Urinary bladder (tissue), 3 donors: ENCODE measurements at regions not wholly inside any gene's neighbourhood (a gene's known extent, or its start where the extent isn't known, plus 50 kb on each side); places are given as distances from the start of the nearest gene placed in this dataset.

Source experiments
- DNase-seq: peaks from one replicate; pipeline ENCODE4 v3.0.0-alpha.2; 2015; ENCODE audit errors: extremely low spot score
- H3K27ac ChIP-seq: one replicate; pipeline ENCODE4 v1.5.1; 2013; ENCODE audit warnings: low read depth, mild to moderate bottlenecking, moderate library complexity
- H3K36me3 ChIP-seq: one replicate; pipeline ENCODE4 v1.6.1; 2013; ENCODE audit warnings: mild to moderate bottlenecking, moderate library complexity; ENCODE audit not compliant: insufficient read depth
- H3K4me1 ChIP-seq: one replicate; pipeline ENCODE4 v1.6.1; 2013; ENCODE audit warnings: mild to moderate bottlenecking, moderate library complexity; ENCODE audit not compliant: insufficient read depth
- H3K4me3 ChIP-seq: one replicate; pipeline ENCODE4 v1.5.1; 2013; ENCODE audit warnings: low read depth, low read length
- WGBS: extraction: QIAGEN DNeasy Blood & Tissue Kit; methylation state at CpG from one replicate; pipeline ENCODE4 v1.1.7; 2013; 5-methylcytosine and 5-hydroxymethylcytosine counted together
- donor health status: healthy with polysubstance abuse.
- donor health status: healthy.

DNA sequence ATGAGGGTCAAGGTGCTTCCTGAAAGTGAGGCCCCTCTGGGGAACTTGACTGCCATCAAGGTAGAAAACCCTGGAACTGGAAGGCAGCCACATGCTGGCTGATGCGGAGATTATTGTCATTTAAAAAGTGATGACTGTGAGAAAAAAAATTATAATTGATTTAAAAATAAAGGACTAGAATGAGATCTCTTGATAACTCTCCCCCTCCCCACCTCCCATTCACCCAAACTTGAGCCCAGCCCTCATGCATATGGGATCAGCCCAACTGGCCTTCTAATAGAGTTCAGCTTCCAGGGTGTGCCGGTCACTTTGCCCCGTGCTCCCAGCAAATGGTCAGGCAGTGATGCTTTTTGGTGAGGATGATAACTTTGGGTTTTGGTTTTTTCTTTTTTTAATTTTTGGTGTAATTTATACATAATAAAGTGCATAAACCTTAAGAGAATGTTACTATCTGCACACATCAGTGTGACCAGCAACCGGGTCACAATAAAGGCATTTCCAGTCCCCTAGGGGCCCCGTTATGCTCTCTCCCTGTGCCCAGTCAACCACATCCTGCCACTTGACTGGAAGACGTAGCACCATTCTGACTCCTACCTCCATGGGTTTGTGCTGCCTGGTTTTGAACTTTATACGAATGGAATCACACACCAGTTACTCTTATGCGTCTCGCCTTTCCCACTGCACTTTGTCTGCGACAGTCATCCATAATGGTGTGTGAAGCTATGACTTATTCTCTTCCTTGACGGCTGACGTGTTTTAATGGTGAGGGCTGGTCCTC, 187.9 kb downstream of the USP12 start:
- H3K36me3 ChIP-seq: no peaks in the 10 kb centered on the region
- H3K4me3 ChIP-seq: no peak overlapping the region
- H3K27ac ChIP-seq: peak overlapping the region; percentile 59
- no peaks in the 10 kb centered on the region for H3K4me1 ChIP-seq
- DNase-seq: no peak
- 73% methylated on average over 12 of the region's 12 CpGs for WGBS

DNA sequence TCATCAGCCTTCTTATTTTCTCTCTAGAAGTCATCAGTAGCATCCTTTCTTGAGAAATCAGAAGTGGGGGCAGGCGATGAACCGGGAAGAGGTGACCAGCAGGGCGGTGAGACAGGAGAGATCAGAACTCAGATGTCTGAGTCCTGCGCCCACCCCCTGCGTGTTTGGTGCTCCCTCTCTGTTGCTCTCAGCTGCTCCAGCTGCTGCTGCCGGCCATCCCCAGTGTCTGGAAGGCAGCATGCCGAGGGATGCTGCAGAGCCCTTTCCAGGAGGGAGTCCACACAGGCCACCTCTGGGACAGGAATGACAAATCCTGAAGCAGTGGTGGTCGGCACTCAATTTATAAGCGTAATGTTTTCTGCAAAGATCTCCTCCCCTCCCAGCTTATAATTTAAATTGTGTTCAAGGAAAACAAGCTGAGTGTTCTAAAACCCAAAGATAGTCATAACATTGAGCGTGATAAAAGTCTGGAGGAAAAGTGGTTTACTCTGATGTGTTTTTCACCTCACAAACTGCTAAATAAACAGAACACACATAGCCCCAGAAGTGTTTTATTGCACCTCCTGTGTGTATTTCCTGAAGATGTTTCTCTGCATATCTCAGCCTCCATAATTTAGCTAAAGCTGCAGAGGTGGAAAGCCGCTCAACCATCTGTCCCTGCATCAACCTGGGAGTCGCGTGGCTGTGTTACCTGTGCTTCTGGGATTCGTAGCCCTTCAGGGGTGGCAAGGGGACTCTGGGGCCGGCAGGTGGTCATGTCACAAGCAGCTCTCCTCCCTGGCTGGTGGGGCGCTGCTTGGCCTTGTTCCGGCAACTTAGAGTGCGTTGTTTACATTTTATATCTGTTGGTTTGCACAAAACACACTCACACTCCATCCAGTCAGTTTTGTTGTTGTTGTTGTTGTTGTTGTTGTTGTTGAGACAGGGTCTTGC, 191.2 kb downstream of the USP12 start:
- WGBS: 83% methylated on average over 18 of the region's 18 CpGs

DNA sequence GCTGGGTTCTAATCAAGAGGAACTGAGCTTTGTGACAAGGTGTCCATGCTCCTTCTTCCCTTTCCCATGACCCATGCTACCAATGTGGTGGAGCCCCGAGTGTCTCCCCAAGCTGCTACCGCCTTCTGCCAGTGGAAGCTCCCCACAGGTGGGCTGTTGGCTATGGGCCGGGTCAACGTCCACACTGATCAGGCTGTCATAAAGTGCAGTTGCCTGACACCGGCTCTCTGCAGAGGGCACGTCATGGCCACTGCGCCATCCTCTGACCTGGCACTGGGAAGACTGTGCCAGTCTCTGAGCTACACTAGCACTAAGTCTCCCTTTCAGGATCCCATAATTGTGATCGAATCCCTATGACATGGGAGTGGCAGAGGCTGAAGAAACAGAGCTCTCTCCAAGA, 192.3 kb downstream of the USP12 start:
- Histone ChIP-seq H3K4me1 (no peaks in the 10 kb centered on the region), H3K27ac (no peak overlapping the region), H3K4me3 (no peak overlapping the region), H3K36me3 (no peaks in the 10 kb centered on the region)
- no peak for DNase-seq
- 94% methylated on average over 8 of the region's 8 CpGs for WGBS

More for the DNA sequence above, 191.2 kb downstream of the USP12 start:
- H3K36me3 ChIP-seq: no peaks in the 10 kb centered on the region
- no peak overlapping the region for H3K27ac ChIP-seq
- H3K4me1 ChIP-seq: no peaks in the 10 kb centered on the region
- no peak for DNase-seq
- no peak overlapping the region for H3K4me3 ChIP-seq

DNA sequence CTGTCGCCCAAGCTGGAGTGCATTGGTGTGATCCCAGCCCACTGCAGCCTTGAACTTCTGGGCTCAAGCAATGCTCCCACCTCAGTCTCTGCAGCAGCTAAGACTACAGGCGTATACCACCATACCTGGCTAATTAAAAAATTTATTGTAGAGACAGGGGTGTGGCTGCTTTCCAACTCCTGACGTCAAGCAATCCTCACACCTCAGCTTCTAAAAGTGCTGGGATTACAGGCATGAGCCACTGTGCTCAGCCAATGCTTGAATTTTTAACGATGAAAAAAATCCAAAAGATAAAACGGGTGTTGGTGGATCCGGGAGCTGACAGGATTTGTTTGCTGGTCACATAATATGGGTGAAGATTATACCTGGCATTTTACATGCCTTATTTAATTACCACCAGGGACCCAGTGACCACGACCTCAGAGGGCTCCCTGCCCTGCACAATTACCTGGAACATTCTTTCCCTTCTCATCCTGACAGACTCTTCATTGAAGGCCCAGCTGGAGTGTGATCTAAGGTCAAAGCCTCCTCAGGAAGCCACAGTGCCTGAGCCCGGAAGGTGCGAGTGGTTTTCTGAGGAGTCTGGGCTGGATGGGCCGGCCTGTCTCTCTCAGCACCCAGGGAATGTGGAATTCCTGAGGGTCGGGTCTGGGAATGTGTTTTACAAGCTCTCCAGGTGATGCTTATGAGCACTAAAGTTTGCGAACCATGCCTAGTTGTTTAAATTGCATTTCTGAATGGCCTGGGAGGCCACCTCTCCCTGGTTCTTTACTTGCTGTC, 193.3 kb downstream of the USP12 start:
- Histone ChIP-seq H3K27ac (no peak overlapping the region), H3K4me3 (no peak overlapping the region), H3K4me1 (no peaks in the 10 kb centered on the region), H3K36me3 (no peaks in the 10 kb centered on the region)
- no peak for DNase-seq
- WGBS: 72% methylated on average over 12 of the region's 12 CpGs

DNA sequence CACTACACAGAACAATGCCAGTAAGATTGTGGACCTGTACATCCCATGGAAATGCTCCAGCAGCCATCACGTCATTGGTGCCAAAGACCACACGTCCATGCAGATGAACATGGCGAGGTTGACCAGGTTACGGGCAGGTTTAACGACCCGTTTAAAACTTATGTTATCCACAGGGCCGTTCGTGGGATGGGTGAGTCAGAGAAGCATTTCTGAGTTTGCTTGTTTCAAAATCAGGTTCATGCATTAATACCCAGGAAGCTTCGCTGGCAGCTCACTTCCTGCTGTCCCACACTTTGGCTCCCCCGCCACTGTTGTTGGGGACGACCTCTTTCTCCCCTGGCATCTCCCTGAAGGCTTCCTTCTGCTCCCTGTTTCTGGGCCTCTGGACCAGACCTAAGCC, 194.1 kb downstream of the USP12 start:
- no peaks in the 10 kb centered on the region for H3K4me1 ChIP-seq
- no peak for DNase-seq
- H3K4me3 ChIP-seq: no peak overlapping the region
- 60% methylated on average over 11 of the region's 11 CpGs for WGBS
- H3K27ac ChIP-seq: no peak overlapping the region
- H3K36me3 ChIP-seq: no peaks in the 10 kb centered on the region

DNA sequence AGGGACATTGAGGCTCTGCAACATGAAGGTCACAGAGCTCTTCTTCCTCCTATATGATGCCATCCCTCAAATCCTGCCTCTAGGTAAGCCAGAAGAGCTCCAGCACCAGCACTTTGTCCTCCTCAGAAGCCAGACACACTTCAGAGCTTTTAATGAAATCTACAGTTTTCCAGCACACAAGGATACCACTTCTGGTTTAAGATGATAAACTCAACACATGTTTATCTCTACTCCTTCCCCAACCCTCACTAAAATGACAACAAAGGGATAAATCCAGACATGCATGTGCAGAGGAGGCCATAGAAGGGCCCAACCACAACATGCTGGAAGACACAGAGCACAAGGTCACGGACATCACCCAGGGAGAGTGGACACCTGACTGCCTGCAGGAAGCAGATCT, 195.3 kb downstream of the USP12 start:
- Histone ChIP-seq H3K4me3 (no peak overlapping the region), H3K27ac (no peak overlapping the region), H3K4me1 (no peaks in the 10 kb centered on the region), H3K36me3 (no peaks in the 10 kb centered on the region)
- WGBS: 96% methylated on average over 1 of the region's 1 CpG
- DNase-seq: no peak

DNA sequence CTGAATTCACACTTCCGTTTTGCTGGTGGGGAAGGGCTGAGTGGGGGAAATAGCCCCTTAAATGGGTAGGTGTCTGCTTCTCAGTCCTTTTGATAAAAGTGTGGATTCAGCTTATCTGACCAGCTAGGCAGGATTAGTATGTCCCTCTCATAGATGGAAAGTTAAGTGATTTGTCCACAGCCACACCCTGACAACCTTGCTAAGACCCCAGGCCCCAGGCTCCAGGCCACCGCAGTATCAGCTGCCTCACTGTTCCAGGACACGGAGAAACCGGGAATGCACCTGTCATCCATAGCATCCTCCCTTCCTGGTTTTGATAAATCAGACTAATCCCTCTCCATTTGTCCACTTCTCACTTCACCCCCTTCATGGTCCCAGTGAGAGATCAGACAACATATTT, 197.7 kb downstream of the USP12 start:
- Histone ChIP-seq H3K4me3 (no peak overlapping the region), H3K4me1 (no peaks in the 10 kb centered on the region), H3K36me3 (no peaks in the 10 kb centered on the region), H3K27ac (no peak overlapping the region)
- 59% methylated on average over 4 of the region's 4 CpGs for WGBS
- no peak for DNase-seq

DNA sequence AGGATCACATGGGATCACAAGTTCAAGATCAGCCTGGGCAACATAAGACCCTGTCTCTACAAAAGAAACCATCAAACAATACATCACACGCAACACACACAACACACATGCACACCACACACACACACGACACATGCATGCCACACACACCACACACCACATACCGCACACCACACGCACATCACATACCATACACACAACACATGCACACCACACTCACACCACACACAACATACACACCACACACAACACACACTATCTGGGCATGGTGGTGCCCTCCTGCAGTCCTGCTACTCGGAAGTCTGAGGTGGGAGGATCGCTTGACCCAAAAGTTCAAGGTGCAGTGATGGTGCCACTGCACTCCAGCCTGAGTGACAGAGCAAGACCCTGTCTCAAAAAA, 198.3 kb downstream of the USP12 start:
- WGBS: 83% methylated on average over 6 of the region's 6 CpGs
- no peak overlapping the region for H3K4me3 ChIP-seq
- H3K27ac ChIP-seq: no peak overlapping the region
- H3K4me1 ChIP-seq: no peaks in the 10 kb centered on the region
- DNase-seq: no peak
- no peaks in the 10 kb centered on the region for H3K36me3 ChIP-seq

DNA sequence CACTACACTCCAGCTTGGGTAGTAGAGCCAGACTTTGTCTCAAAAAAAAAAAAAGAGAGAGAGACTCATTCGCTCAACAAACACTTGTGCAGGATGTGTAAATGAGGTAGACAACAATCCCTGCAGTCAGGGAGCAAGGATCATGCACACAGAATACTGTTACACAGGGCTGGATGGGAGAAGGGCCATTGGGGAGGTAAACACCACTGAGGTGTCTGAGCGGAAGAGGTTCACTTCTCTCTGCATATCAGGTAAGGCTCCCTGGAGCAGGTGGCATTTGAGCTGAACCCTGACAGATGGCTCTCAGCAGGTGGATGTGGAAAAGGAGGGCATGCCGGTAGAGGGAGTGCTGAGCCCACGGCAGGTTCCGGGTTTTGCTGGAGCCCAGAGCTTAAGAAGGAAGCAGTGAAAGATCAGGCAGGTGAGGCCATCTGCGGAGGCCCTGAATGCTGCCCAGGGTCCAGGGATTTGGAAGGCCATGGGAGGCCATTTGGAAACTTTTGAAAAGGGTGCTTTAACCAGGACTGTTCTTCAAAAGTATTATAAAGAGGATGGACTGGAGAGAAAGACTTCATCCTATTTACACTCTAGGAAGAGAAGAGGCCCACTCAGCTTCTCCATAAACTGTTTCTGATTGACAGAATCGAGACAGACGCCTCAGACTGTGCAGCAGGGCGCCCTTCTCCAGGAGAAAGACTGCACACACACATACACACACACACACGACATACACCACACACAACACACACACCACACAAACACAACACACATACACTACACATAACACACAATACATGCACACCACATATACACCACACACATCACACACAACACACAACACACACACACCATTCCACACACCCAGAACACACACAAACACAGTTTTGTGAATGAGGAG, 199.4 kb downstream of the USP12 start:
- H3K36me3 ChIP-seq: no peaks in the 10 kb centered on the region
- 62% methylated on average over 10 of the region's 10 CpGs for WGBS
- H3K27ac ChIP-seq: no peak overlapping the region
- no peak overlapping the region for H3K4me3 ChIP-seq
- no peak for DNase-seq
- H3K4me1 ChIP-seq: no peaks in the 10 kb centered on the region

DNA sequence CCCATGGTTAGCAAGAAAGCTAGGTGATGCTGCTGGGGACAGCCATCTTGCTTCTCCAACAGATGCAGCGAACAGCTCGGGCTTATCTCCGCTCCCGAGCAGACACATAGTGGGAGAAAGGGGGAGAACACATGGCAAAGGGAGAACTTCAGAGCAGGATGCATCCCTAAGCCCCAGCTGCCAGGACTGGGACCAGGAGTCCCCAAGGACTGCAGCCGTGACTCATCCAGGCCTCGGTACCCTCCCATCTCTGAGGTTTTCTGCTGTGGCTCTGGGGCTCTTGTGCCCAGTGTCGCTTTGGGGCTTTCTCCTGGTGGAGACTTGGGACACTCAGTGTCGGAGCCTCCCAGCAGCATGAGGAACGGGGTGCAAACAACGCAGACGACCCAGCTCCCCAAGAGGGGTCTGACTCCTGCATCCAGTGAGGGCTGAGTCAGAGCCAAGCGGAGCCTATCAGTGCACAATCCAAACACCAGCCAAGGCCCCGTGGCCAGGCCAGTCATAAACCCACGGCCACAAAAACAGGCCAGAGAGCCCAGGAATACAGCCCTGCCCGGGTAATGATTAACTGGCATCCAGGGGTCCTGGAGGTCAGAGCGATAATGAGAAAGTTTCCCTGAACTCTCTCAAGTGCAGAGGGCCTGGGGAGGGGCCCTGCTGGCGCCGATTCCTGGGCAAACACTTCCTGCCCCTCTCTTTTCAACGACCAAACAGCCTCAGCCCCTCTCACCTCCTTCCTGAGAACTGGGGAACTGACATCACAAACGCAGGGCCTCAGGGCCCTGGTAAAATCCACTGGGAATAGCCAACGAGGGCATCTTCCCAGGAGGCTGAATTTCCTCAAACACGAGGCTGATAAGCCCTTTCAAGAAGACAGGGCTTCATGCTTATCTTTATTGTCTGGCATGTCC, 202.9 kb downstream of the USP12 start:
- no peak overlapping the region for H3K27ac ChIP-seq
- DNase-seq: no peak
- H3K4me3 ChIP-seq: no peak overlapping the region
- no peaks in the 10 kb centered on the region for H3K36me3 ChIP-seq
- no peaks in the 10 kb centered on the region for H3K4me1 ChIP-seq
- WGBS: 54% methylated on average over 22 of the region's 22 CpGs

DNA sequence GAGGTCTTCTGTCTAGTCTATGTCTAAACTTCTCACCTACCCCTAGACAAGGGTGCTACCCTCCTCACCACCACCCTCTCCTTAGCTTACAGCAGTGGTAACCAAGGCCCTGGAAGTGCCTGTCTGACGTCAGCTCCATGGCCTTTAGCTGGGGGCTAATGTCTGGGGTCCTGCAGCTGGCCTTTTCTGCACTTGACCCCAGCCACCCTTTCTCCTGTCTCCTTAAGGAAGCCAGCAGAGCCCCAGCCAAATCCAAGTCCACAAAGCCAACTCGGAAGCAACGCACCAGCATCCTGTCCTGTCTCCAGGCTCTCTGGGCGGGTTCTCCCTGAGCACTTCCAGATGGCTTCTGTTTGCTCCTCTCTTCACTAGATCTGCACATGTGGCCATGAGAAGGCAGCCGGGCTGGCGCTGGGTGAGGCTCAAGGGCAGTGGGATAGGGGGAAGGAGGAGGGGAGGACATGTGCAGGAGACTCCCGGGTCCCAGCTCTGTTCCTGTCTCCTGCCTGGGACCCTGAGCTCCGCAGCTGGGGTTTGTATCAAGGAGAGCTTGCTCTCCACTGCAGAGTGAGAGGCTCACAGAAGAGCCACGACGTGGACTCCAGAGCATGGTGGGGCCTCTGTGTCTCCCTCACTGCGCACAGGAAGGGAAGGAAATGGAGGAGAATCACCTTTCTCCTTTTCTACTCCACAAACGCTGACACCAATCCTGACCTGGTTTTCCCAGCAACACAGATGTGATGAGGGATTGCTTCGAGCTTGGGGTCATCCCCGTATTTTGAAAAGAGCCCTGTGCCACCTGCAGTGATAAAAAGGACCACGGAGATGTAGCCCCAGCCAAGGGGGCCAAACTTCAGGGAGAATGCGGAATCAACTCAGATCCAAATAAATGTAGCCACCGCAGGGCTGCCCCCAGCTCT, 204.2 kb downstream of the USP12 start:
- Histone ChIP-seq H3K36me3 (no peaks in the 10 kb centered on the region), H3K27ac (no peak overlapping the region), H3K4me3 (no peak overlapping the region), H3K4me1 (no peaks in the 10 kb centered on the region)
- 61% methylated on average over 17 of the region's 17 CpGs for WGBS
- no peak for DNase-seq
